Neural progenitor cell (in vitro differentiated cells): ENCODE measurements at regions not wholly inside any gene's neighbourhood (a gene's known extent, or its start where the extent isn't known, plus 50 kb on each side); places are given as distances from the start of the nearest gene placed in this dataset.

Experiments used
- DNase-seq: peaks from one replicate; pipeline ENCODE4 v3.0.0-alpha.2; 2016; ENCODE audit warnings: low spot score
- H2AFZ ChIP-seq: fragments of 200-600 bp; sonication (generic); replicated peaks from 2 replicates; pipeline ENCODE4 v1.6.1; 2016; ENCODE audit warnings: antibody characterized with exemption
- H3F3A ChIP-seq: fragments of 200-600 bp; sonication (generic); 2 replicates; pipeline ENCODE4 v1.6.1; 2016; ENCODE audit warnings: antibody characterized with exemption, low read depth
- H3K27ac ChIP-seq: fragments of 200-600 bp; sonication (generic); 2 replicates; pipeline ENCODE4 v1.5.1; 2016; ENCODE audit warnings: mild to moderate bottlenecking
- H3K27me3 ChIP-seq: fragments of 200-600 bp; sonication (generic); 2 replicates; pipeline ENCODE4 v1.6.1; 2016; ENCODE audit warnings: mild to moderate bottlenecking, moderate library complexity
- H3K36me3 ChIP-seq: fragments of 200-600 bp; sonication (generic); 2 replicates; pipeline ENCODE4 v1.5.1; 2016
- H3K4me1 ChIP-seq: fragments of 200-600 bp; sonication (generic); 2 replicates; pipeline ENCODE4 v1.6.1; 2016; ENCODE audit warnings: mixed run types
- H3K4me2 ChIP-seq: fragments of 200-600 bp; sonication (generic); 2 replicates; pipeline ENCODE4 v1.6.1; 2016
- H3K4me3 ChIP-seq: fragments of 200-600 bp; sonication (generic); 2 replicates; pipeline ENCODE4 v1.5.1; 2016
- H3K79me2 ChIP-seq: fragments of 200-600 bp; sonication (generic); 2 replicates; pipeline ENCODE4 v1.6.1; 2016; ENCODE audit warnings: low read depth
- H3K9ac ChIP-seq: fragments of 200-600 bp; sonication (generic); 2 replicates; pipeline ENCODE4 v1.6.1; 2016
- H3K9me3 ChIP-seq: fragments of 200-600 bp; sonication (generic); 2 replicates; pipeline ENCODE4 v1.5.1; 2016; ENCODE audit warnings: low read depth
- H4K20me1 ChIP-seq: fragments of 200-600 bp; sonication (generic); 2 replicates; pipeline ENCODE4 v1.6.1; 2016; ENCODE audit warnings: low read depth
- H3K27ac Mint-ChIP-seq: 3 replicates; pipeline ENCODE4 v1.8.0; 2021; ENCODE audit warnings: mixed read lengths
- H3K27me3 Mint-ChIP-seq: 2 replicates; pipeline ENCODE4 v1.8.0; 2022; ENCODE audit warnings: low read depth, mild to moderate bottlenecking, inconsistent platforms, moderate library complexity, mixed read lengths; ENCODE audit not compliant: insufficient read depth
- H3K36me3 Mint-ChIP-seq: 3 replicates; pipeline ENCODE4 v1.8.0; 2021; ENCODE audit warnings: mixed read lengths
- H3K4me1 Mint-ChIP-seq: 3 replicates; pipeline ENCODE4 v1.8.0; 2021; ENCODE audit warnings: mixed read lengths
- H3K4me3 Mint-ChIP-seq: 3 replicates; pipeline ENCODE4 v1.8.0; 2021; ENCODE audit warnings: mild to moderate bottlenecking, moderate library complexity, mixed read lengths
- H3K9me3 Mint-ChIP-seq: 3 replicates; pipeline ENCODE4 v1.8.0; 2020; ENCODE audit warnings: mixed read lengths
- EZH2 ChIP-seq: fragments of 200-600 bp; sonication (generic); IDR thresholded peaks from 2 replicates; pipeline ENCODE4 v1.6.1; 2017; ENCODE audit warnings: antibody characterized with exemption, mild to moderate bottlenecking, moderate library complexity
- EZH2phosphoT487 ChIP-seq: fragments of 200-600 bp; sonication (generic); IDR thresholded peaks from 2 replicates; pipeline ENCODE4 v1.6.1; 2017; ENCODE audit warnings: antibody characterized with exemption
- TF ChIP-seq, protein P1 (sequence below): fragments of 200-600 bp; sonication (generic); IDR thresholded peaks from 2 replicates; pipeline ENCODE4 v1.5.1; 2017; ENCODE audit warnings: antibody characterized with exemption, mild to moderate bottlenecking

DNA sequence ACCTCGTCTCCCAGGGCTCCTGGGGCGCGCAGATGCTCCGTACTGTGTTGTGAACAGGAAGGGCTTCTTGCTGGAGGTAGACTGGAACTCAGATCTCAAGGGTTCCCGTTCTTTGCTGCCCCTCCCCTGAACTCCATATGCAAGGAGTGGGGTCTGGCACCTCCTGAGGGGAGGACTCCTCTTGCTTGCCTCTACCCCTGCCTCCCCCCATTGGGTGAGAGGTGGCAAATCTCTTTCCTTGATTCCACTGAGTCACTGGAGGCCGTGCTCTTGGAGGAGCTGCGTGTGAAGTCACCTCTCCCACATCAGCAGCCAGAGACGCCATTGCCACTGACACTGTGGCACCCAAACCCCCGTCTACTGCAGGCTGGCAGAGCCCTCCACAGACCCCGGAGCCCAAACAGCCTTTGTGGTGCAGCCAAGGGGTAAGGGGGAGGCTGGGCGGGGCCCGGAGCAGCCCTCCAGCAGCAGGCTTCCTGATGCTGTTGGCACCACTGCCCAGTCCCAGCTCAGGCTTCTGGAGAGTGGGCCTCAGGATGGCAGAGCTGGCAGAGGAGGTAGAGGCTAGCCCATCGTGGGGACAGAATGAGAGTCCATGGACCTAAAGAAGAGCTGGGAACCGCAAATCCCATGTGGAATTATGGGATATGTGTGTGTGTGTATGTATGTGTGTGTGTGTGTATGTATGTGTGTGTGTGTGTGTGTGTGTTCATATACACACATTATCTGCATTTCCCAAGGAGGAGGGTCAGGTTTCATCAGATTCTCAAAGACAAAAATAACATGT lies 104.9 kb upstream of the RUNX3 start:
- Histone ChIP-seq H4K20me1 (no peaks in the 10 kb centered on the region), H3K27ac (no peak overlapping the region), H3K27me3 (no peaks in the 10 kb centered on the region), H3K4me2 (no peak overlapping the region), H3F3A (peaks cover 4% of the 10 kb centered on the region), H3K79me2 (no peaks in the 10 kb centered on the region), H3K9me3 (no peaks in the 10 kb centered on the region), H3K4me1 (no peaks in the 10 kb centered on the region), H2AFZ (no peak overlapping the region), H3K9ac (no peak overlapping the region), H3K36me3 (no peaks in the 10 kb centered on the region), H3K4me3 (no peak overlapping the region)
- H3K27me3 Mint-ChIP-seq, result peaks cover 7% of the 10 kb centered on the region
- H3K9me3 Mint-ChIP-seq, result no peaks in the 10 kb centered on the region
- no peaks in the 10 kb centered on the region for H3K4me1 Mint-ChIP-seq
- H3K36me3 Mint-ChIP-seq, result no peaks in the 10 kb centered on the region
- no peak for TF ChIP-seq EZH2phosphoT487
- no peak for TF ChIP-seq EZH2
- TF ChIP-seq, protein P1, sequence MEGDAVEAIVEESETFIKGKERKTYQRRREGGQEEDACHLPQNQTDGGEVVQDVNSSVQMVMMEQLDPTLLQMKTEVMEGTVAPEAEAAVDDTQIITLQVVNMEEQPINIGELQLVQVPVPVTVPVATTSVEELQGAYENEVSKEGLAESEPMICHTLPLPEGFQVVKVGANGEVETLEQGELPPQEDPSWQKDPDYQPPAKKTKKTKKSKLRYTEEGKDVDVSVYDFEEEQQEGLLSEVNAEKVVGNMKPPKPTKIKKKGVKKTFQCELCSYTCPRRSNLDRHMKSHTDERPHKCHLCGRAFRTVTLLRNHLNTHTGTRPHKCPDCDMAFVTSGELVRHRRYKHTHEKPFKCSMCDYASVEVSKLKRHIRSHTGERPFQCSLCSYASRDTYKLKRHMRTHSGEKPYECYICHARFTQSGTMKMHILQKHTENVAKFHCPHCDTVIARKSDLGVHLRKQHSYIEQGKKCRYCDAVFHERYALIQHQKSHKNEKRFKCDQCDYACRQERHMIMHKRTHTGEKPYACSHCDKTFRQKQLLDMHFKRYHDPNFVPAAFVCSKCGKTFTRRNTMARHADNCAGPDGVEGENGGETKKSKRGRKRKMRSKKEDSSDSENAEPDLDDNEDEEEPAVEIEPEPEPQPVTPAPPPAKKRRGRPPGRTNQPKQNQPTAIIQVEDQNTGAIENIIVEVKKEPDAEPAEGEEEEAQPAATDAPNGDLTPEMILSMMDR, result no peak
- H3K27ac Mint-ChIP-seq, result no peak overlapping the region
- no peak for DNase-seq
- H3K4me3 Mint-ChIP-seq, result no peak overlapping the region

DNA sequence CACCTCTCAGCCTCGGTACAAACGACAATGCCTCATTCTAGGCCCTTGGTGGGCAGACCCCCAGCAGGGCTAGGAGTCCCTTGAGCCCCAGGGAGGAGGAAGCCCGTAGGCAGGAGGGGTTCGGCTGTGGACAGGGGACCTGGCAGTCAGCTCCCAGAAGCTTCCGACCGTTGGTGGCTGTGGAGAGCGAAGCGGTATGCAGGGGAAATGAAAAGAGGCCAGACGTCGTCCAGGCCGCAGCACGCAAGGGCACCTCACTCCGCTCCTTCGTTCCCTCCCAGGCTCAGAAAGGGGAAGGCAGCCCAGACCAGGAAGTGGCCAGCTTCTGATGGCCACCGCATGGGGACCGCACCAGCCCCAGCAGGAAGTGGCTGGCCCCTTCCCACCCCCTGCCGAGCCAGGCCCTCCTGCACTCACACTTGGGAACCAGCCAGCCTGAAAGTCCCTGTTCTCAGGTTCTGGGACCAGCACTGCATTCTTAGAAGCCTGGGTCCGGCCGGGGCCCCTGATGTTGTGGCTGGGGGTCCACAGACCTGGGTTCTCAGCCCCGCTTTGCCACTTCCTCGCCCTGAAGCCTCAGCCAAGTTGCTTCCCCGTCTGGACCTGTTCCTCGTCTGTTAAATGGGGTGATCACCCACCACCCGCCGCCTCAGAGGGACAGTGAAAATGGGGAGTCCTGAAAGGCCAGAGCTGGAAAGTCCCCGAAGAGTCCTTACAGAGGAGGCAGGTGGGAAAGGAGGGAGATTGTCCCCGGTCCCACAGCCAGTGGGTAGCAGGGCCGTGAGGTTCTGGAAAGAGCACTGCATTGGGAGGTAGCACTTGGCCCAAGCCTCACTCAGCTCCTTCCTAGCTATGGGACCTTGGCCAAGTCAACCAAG lies 104.0 kb upstream of the RUNX3 start:
- Mint-ChIP-seq H3K27me3 (peaks cover 3% of the 10 kb centered on the region), H3K27ac (no peak overlapping the region), H3K4me3 (no peak overlapping the region), H3K9me3 (no peaks in the 10 kb centered on the region), H3K4me1 (no peaks in the 10 kb centered on the region), H3K36me3 (no peaks in the 10 kb centered on the region)
- Histone ChIP-seq H3K36me3 (no peaks in the 10 kb centered on the region), H2AFZ (no peak overlapping the region), H4K20me1 (no peaks in the 10 kb centered on the region), H3K9me3 (no peaks in the 10 kb centered on the region), H3K27me3 (no peaks in the 10 kb centered on the region), H3K4me1 (no peaks in the 10 kb centered on the region), H3K9ac (no peak overlapping the region), H3F3A (peaks cover 4% of the 10 kb centered on the region), H3K4me3 (no peak overlapping the region), H3K4me2 (no peak overlapping the region), H3K27ac (no peak overlapping the region), H3K79me2 (no peaks in the 10 kb centered on the region)
- TF ChIP-seq EZH2phosphoT487 (no peak), EZH2 (no peak)
- TF ChIP-seq, protein P1, result no peak
- DNase-seq, result no peak

DNA sequence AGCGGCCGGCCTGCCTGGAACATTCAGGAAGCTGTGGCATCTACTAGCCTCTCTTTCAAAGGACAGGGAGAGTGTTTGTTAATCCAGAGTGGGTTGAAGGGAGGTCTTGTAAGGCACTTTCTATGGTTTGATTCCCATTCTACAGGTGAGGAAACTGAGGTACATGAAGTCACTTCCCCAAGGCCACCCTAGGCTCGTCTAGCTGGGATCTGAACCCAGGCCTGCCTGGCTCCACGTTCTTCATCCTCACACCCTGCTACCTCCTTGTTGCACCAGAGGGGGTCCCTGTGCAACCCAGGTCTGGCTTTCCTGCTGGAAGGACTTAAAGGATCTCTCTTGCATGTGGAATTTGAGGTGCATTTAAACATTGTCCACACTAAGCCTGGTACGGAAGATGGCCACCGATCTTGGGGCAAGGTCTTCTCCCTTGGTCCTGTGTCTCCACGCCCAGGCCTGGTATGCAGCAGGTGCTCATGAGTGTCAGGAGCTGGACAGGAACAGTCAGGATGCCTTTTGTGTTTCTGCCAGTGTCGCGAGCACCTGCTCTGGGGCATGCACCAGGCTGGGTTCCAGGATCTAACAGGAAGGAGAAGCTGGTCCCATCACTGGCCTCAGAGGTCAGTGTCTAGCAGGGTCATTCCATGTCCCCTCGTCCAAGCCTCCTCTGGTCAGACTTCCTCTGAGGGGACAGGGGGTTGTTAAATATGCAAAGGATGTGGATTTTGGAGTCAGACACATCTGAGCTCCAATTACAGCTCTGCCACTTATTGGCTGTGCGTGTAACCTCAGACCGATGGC lies 103.2 kb upstream of the RUNX3 start:
- Histone ChIP-seq H2AFZ (no peak overlapping the region), H3F3A (peaks cover 4% of the 10 kb centered on the region), H3K4me2 (no peak overlapping the region), H4K20me1 (no peaks in the 10 kb centered on the region), H3K79me2 (no peaks in the 10 kb centered on the region), H3K9me3 (no peaks in the 10 kb centered on the region), H3K4me3 (no peak overlapping the region), H3K9ac (no peak overlapping the region), H3K27ac (no peak overlapping the region), H3K36me3 (no peaks in the 10 kb centered on the region), H3K27me3 (no peaks in the 10 kb centered on the region), H3K4me1 (no peaks in the 10 kb centered on the region)
- H3K27me3 Mint-ChIP-seq, result peaks cover 4% of the 10 kb centered on the region
- DNase-seq, result no peak
- TF ChIP-seq EZH2phosphoT487, result no peak
- TF ChIP-seq, protein P1, result no peak
- no peak for TF ChIP-seq EZH2
- no peak overlapping the region for H3K4me3 Mint-ChIP-seq
- no peak overlapping the region for H3K27ac Mint-ChIP-seq
- H3K36me3 Mint-ChIP-seq, result no peaks in the 10 kb centered on the region
- H3K9me3 Mint-ChIP-seq, result no peaks in the 10 kb centered on the region
- H3K4me1 Mint-ChIP-seq, result no peaks in the 10 kb centered on the region
